ENCODE measurements at regions not wholly inside any gene's neighbourhood (a gene's known extent, or its start where the extent isn't known, plus 50 kb on each side); places are given as distances from the start of the nearest gene placed in this dataset.

DNA sequence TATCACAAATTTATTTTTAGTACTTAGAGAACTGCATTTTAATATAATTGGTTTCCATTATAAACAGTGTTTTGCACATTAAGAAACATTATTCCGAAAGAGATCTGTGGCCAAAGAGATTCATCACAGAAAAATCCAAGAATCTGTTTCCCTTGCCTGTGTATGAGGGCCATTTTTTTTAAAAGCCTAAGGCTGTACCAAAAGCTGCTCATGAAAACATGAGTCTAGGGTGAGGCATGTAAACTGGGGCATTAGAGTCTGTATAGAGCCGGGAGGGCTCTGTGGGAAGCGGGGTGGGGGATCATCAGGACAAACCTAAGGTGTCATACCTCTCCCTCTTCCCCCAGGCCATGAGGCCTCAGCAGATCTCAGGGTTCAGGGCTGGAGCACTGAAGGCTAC, 223.8 kb downstream of the FBXO15 start:
- intact Hi-C loops (cut with DNase I): no loop called here
- WGBS, 3 donors: 84 to 92% (median 84%) methylated on average over 3 of the region's 3 CpGs
- no peaks in the 10 kb centered on the region for H3K4me1 ChIP-seq (ENCODE audit: insufficient read depth)
- DNase-seq: no peak
- no peaks in the 10 kb centered on the region for H3K27me3 ChIP-seq
- H3K4me3 ChIP-seq: no peak overlapping the region
- H3K36me3 ChIP-seq: no peaks in the 10 kb centered on the region
- no peaks in the 10 kb centered on the region for H3K9me3 ChIP-seq
- no peak overlapping the region for H3K27ac ChIP-seq
- TF ChIP-seq, protein P1, sequence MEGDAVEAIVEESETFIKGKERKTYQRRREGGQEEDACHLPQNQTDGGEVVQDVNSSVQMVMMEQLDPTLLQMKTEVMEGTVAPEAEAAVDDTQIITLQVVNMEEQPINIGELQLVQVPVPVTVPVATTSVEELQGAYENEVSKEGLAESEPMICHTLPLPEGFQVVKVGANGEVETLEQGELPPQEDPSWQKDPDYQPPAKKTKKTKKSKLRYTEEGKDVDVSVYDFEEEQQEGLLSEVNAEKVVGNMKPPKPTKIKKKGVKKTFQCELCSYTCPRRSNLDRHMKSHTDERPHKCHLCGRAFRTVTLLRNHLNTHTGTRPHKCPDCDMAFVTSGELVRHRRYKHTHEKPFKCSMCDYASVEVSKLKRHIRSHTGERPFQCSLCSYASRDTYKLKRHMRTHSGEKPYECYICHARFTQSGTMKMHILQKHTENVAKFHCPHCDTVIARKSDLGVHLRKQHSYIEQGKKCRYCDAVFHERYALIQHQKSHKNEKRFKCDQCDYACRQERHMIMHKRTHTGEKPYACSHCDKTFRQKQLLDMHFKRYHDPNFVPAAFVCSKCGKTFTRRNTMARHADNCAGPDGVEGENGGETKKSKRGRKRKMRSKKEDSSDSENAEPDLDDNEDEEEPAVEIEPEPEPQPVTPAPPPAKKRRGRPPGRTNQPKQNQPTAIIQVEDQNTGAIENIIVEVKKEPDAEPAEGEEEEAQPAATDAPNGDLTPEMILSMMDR (IDR thresholded peaks at IDR 0.05): no peak
- TF ChIP-seq EP300 (IDR thresholded peaks at IDR 0.05) (no peak), POLR2A (IDR thresholded peaks at IDR 0.05) (no peak)

DNA sequence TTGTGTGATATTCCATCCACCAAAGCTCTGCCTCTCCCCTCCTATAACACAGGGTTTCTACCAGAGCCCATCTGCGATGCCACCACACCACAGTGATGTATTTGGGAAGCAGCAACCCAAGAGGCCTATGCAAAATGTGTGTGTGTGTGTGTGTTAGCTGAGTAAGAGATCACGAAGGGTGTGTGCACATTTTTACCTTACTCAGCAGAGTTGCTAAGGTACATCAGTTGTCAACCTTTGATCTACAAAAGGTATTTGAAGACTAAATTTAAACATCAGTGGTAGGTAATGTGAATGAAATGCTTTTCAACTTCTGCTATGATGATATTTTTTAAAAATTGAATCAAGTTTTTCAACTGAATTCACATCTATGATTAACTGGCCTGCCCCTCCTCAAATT, 227.6 kb downstream of the FBXO15 start:
- Histone ChIP-seq H3K9me3 (no peaks in the 10 kb centered on the region), H3K4me1 (ENCODE audit: insufficient read depth) (no peaks in the 10 kb centered on the region), H3K4me3 (no peak overlapping the region), H3K36me3 (no peaks in the 10 kb centered on the region), H3K27me3 (no peaks in the 10 kb centered on the region), H3K27ac (no peak overlapping the region)
- no peak for DNase-seq
- TF ChIP-seq, protein P1 (IDR thresholded peaks at IDR 0.05): no peak
- TF ChIP-seq POLR2A (IDR thresholded peaks at IDR 0.05) (no peak), EP300 (IDR thresholded peaks at IDR 0.05) (no peak)
- intact Hi-C loops (cut with DNase I): no loop called here
- WGBS, 3 donors: 68 to 83% (median 75%) methylated on average over 2 of the region's 2 CpGs

DNA sequence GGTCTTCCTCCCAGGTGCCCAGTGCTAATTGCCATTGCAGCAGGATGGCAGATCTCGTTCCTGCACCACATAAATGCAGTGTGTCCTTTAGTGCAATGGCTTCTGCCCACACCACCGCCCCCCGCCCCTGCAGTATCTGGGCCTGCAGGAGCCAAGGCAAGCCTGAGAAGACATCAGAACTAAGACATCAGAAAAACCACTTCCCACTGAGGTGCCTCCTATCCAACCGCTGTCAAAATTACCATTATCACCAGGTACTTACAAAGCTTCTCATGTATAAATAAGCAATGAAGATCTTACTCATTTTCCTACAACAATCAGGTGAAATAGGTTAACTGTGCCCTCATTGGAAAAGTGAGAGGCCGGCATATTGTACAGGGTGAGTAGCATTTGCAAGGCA, 228.8 kb downstream of the FBXO15 start:
- TF ChIP-seq POLR2A (IDR thresholded peaks at IDR 0.05): no peak
- TF ChIP-seq EP300 (IDR thresholded peaks at IDR 0.05): no peak
- TF ChIP-seq, protein P1 (IDR thresholded peaks at IDR 0.05): no peak
- no peak for DNase-seq
- no peaks in the 10 kb centered on the region for H3K36me3 ChIP-seq
- no peaks in the 10 kb centered on the region for H3K4me1 ChIP-seq (ENCODE audit: insufficient read depth)
- WGBS, 3 donors: 83 to 94% (median 86%) methylated on average over 5 of the region's 5 CpGs
- H3K4me3 ChIP-seq: no peak overlapping the region
- H3K27ac ChIP-seq: no peak overlapping the region
- H3K9me3 ChIP-seq: no peaks in the 10 kb centered on the region
- no peaks in the 10 kb centered on the region for H3K27me3 ChIP-seq
- intact Hi-C loops (cut with DNase I): no loop called here

DNA sequence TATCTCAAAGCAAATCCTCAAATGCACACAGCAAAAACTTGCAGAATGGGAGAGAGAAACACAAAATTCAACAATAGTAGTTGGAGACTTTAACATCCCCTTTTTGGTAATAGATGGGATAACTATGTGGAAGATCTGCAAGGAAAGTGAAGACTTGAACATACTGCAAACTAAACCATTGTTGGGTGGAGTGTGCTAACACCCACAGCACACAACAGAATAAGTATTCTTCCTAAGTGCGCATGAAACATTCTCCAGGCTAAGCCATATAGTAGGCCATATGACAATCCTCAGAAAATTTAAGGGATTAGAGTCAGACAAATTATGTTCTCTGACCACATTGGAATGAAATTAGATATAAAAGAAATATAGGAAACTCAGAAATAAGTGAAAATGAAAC, 230.6 kb downstream of the FBXO15 start:
- intact Hi-C loops (cut with DNase I): no loop called here
- TF ChIP-seq POLR2A (IDR thresholded peaks at IDR 0.05): no peak
- no peak for TF ChIP-seq EP300 (IDR thresholded peaks at IDR 0.05)
- TF ChIP-seq, protein P1 (IDR thresholded peaks at IDR 0.05): no peak
- Histone ChIP-seq H3K27ac (no peak overlapping the region), H3K4me1 (ENCODE audit: insufficient read depth) (no peaks in the 10 kb centered on the region), H3K27me3 (no peaks in the 10 kb centered on the region), H3K9me3 (no peaks in the 10 kb centered on the region), H3K4me3 (no peak overlapping the region), H3K36me3 (no peaks in the 10 kb centered on the region)
- no peak for DNase-seq
- 89 to 100% (median 95%) methylated on average over 1 of the region's 1 CpG for WGBS, 3 donors

DNA sequence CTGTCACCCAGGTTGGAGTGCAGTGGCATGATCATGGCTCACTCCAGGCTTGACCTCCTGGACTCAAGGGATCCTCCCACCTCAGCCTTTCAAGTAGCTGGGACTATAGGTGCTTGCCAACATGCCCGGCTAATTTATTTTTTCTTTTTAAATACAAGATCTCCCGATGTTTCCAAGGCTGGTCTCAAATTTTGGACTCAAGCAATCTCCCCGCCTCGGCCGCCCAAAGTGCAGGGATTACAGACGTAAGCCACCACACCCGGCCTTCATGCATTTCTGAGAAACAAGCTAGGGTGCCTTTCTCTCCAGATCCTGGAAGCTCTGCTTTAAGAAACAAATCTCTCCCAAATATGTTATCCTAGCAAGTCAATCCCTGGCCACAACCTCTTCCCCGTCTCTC, 234.1 kb downstream of the FBXO15 start:
- H3K4me1 ChIP-seq (ENCODE audit: insufficient read depth): no peaks in the 10 kb centered on the region
- H3K27me3 ChIP-seq: no peaks in the 10 kb centered on the region
- no peaks in the 10 kb centered on the region for H3K36me3 ChIP-seq
- no peak overlapping the region for H3K4me3 ChIP-seq
- DNase-seq: no peak
- 82 to 88% (median 84%) methylated on average over 8 of the region's 8 CpGs for WGBS, 3 donors
- no peaks in the 10 kb centered on the region for H3K9me3 ChIP-seq
- H3K27ac ChIP-seq: no peak overlapping the region
- intact Hi-C loops (cut with DNase I): no loop called here
- TF ChIP-seq EP300 (IDR thresholded peaks at IDR 0.05) (no peak), POLR2A (IDR thresholded peaks at IDR 0.05) (no peak)
- TF ChIP-seq, protein P1 (IDR thresholded peaks at IDR 0.05): no peak
